Keratinocyte (primary cell): ENCODE measurements at regions not wholly inside any gene's neighbourhood (a gene's known extent, or its start where the extent isn't known, plus 50 kb on each side); places are given as distances from the start of the nearest gene placed in this dataset.

Experiments used
- DNase-seq: peaks from one replicate; pipeline ENCODE4 v3.0.0-alpha.2; 2011; ENCODE audit warnings: low read depth, missing footprints, low spot score
- FAIRE-seq: peaks from 2 replicates; lab custom pipeline; 2011; peaks lifted over from hg19 to GRCh38; lab: Jason Lieb, UNC
- H2AFZ ChIP-seq: 2 replicates; pipeline ENCODE4 v1.6.0; 2012; ENCODE audit warnings: low read length, control low read depth, inconsistent platforms; ENCODE audit not compliant: control insufficient read depth
- H3K27ac ChIP-seq: 2 replicates; pipeline ENCODE4 v1.5.1; 2011; ENCODE audit warnings: low read length; ENCODE audit not compliant: control insufficient read depth, insufficient read depth
- H3K27me3 ChIP-seq: 3 replicates; pipeline ENCODE4 v1.6.0; 2011; ENCODE audit warnings: low read length; ENCODE audit not compliant: control insufficient read depth, insufficient read depth; ENCODE audit errors: extremely low read depth
- H3K36me3 ChIP-seq, 2 experiments: 2 replicates in 1 of 2; 3 replicates in 1 of 2; pipeline ENCODE4 v1.5.1; 2011; ENCODE audit warnings: low read length in 2 of 2, mild to moderate bottlenecking in 1 of 2; ENCODE audit not compliant: control insufficient read depth in 2 of 2, insufficient read depth in 2 of 2; ENCODE audit errors: extremely low read depth in 1 of 2
- H3K4me1 ChIP-seq: 3 replicates; pipeline ENCODE4 v1.5.1; 2011; ENCODE audit warnings: low read length; ENCODE audit not compliant: control insufficient read depth, insufficient read depth; ENCODE audit errors: extremely low read depth
- H3K4me2 ChIP-seq: 3 replicates; pipeline ENCODE4 v1.6.0; 2011; ENCODE audit warnings: low read depth, low read length; ENCODE audit not compliant: control insufficient read depth, insufficient read depth; ENCODE audit errors: extremely low read depth
- H3K4me3 ChIP-seq, 3 experiments: fragments of 200-600 bp in 1 of 3; sonication (generic) in 1 of 3; 2 replicates in 2 of 3; 3 replicates in 1 of 3; pipeline ENCODE4 v1.5.1; 2011 to 2016; ENCODE audit warnings: low read length in 3 of 3, mild to moderate bottlenecking in 3 of 3, control low read depth in 2 of 3, inconsistent platforms in 1 of 3, low read depth in 1 of 3, mixed read lengths in 1 of 3, mixed run types in 1 of 3, moderate library complexity in 1 of 3; ENCODE audit not compliant: control insufficient read depth in 2 of 3, insufficient read depth in 2 of 3; ENCODE audit errors: extremely low read depth in 1 of 3
- H3K79me2 ChIP-seq: 2 replicates; pipeline ENCODE4 v1.6.0; 2012; ENCODE audit warnings: low read length; ENCODE audit not compliant: control insufficient read depth, insufficient read depth
- H3K9ac ChIP-seq: 3 replicates; pipeline ENCODE4 v1.6.0; 2011; ENCODE audit warnings: low read length; ENCODE audit not compliant: control insufficient read depth, insufficient read depth; ENCODE audit errors: extremely low read depth
- H3K9me1 ChIP-seq: 3 replicates; pipeline ENCODE4 v1.6.0; 2011; ENCODE audit warnings: low read length; ENCODE audit not compliant: control insufficient read depth, insufficient read depth; ENCODE audit errors: extremely low read depth
- H3K9me3 ChIP-seq: 2 replicates; pipeline ENCODE4 v1.5.1; 2012; ENCODE audit warnings: low read depth, low read length; ENCODE audit not compliant: control insufficient read depth
- H4K20me1 ChIP-seq: 3 replicates; pipeline ENCODE4 v1.6.0; 2011; ENCODE audit warnings: low read length; ENCODE audit not compliant: control insufficient read depth, insufficient read depth; ENCODE audit errors: extremely low read depth
- CTCF ChIP-seq, 3 experiments: IDR thresholded peaks in 1 of 3; conservative IDR thresholded peaks in 1 of 3; optimal IDR thresholded peaks in 1 of 3; 2 replicates in 2 of 3; 3 replicates in 1 of 3; pipeline versions ENCODE3 to v1.5.1; 2011; ENCODE audit warnings: low read length in 3 of 3, mild to moderate bottlenecking in 3 of 3, moderate library complexity in 2 of 3, control low read depth in 1 of 3, inconsistent platforms in 1 of 3; ENCODE audit not compliant: insufficient read depth in 2 of 3; ENCODE audit errors: extremely low read depth in 1 of 3
- EZH2 ChIP-seq: IDR thresholded peaks from one replicate; pipeline ENCODE4 v1.6.1; 2012; ENCODE audit warnings: inconsistent platforms, mild to moderate bottlenecking, low read length, moderate library complexity
- dilution Hi-C: fragments of 300-500 bp; cut with MboI; formaldehyde crosslinking; loops from one replicate; pipeline ENCODE4 v1.7.0; 2020; ENCODE audit warnings: low sequenced_read_pairs; ENCODE audit not compliant: extremely low pct_ligation_motif_present

GRCh38 chr10:78579576-78579975, 489.2 kb upstream of the ZMIZ1 start:
- dilution Hi-C loops: no loop called here
- H3K27ac ChIP-seq: no peak overlapping the region
- H3K36me3 ChIP-seq: no peaks in the 10 kb centered on the region
- H3K9me1 ChIP-seq: no peaks in the 10 kb centered on the region
- no peak overlapping the region for H3K4me3 ChIP-seq
- no peaks in the 10 kb centered on the region for H3K9me3 ChIP-seq
- no peak for TF ChIP-seq EZH2
- TF ChIP-seq CTCF (optimal IDR thresholded peaks at IDR 0.05 in 1 of 3, IDR thresholded peaks at IDR 0.05 in 1 of 3, conservative IDR thresholded peaks at IDR 0.05 in 1 of 3; ENCODE audit: extremely low read depth in 1 of 3, insufficient read depth in 2 of 3, low read length in 3 of 3): no peak
- H3K9ac ChIP-seq: no peak overlapping the region
- H3K4me1 ChIP-seq: no peaks in the 10 kb centered on the region
- no peaks in the 10 kb centered on the region for H3K79me2 ChIP-seq
- H3K27me3 ChIP-seq: peaks cover 3% of the 10 kb centered on the region
- no peaks in the 10 kb centered on the region for H4K20me1 ChIP-seq
- no peak overlapping the region for H2AFZ ChIP-seq
- DNase-seq (no peak), FAIRE-seq (no peak)
- H3K4me2 ChIP-seq: no peak overlapping the region

- no peaks in the 10 kb centered on the region for H3K4me1 ChIP-seq
- H3K36me3 ChIP-seq: no peaks in the 10 kb centered on the region
- H3K27me3 ChIP-seq: peaks cover 5% of the 10 kb centered on the region
- no peaks in the 10 kb centered on the region for H3K9me3 ChIP-seq
- no peak overlapping the region for H3K9ac ChIP-seq
- no peak for TF ChIP-seq EZH2
- TF ChIP-seq CTCF (optimal IDR thresholded peaks at IDR 0.05 in 1 of 3, IDR thresholded peaks at IDR 0.05 in 1 of 3, conservative IDR thresholded peaks at IDR 0.05 in 1 of 3; ENCODE audit: extremely low read depth in 1 of 3, insufficient read depth in 2 of 3, low read length in 3 of 3): no peak
- no peak for FAIRE-seq
- H3K27ac ChIP-seq: no peak overlapping the region
- no peak overlapping the region for H3K4me3 ChIP-seq
- dilution Hi-C loops: no loop called here
- no peaks in the 10 kb centered on the region for H4K20me1 ChIP-seq
- no peak for DNase-seq
- no peak overlapping the region for H2AFZ ChIP-seq
- no peaks in the 10 kb centered on the region for H3K79me2 ChIP-seq
- H3K4me2 ChIP-seq: no peak overlapping the region
- H3K9me1 ChIP-seq: no peaks in the 10 kb centered on the region
Observed at GRCh38 chr10:78579995-78580394, 488.8 kb upstream of the ZMIZ1 start.
